OCI-LY3 (cell line): ENCODE measurements at regions not wholly inside any gene's neighbourhood (a gene's known extent, or its start where the extent isn't known, plus 50 kb on each side); places are given as distances from the start of the nearest gene placed in this dataset.

Experiments used
- H2AFZ ChIP-seq: fragments of 200-600, 300-600 bp; shearing (Covaris generic); 2 replicates; pipeline ENCODE4 v1.6.0; 2014; ENCODE audit warnings: antibody characterized with exemption, low read depth, low read length
- H3K27ac ChIP-seq: fragments of 200-600, 300-600 bp; sonication (generic); 2 replicates; pipeline ENCODE4 v1.5.1; 2014; ENCODE audit warnings: mild to moderate bottlenecking, low read length, moderate library complexity, mixed read lengths
- H3K27me3 ChIP-seq: fragments of 200-600, 300-600 bp; sonication (generic); 2 replicates; pipeline ENCODE4 v1.6.1; 2014; ENCODE audit warnings: low read depth, low read length, mixed read lengths
- H3K36me3 ChIP-seq: fragments of 200-600, 300-600 bp; sonication (generic); replicated peaks from 2 replicates; pipeline ENCODE3; 2014; ENCODE audit warnings: low read depth, low read length, mixed read lengths
- H3K4me1 ChIP-seq: fragments of 300-600, 200-600 bp; sonication (generic); 2 replicates; pipeline ENCODE4 v1.6.1; 2014; ENCODE audit warnings: low read length, mixed read lengths
- H3K4me2 ChIP-seq: fragments of 200-600, 300-600 bp; sonication (generic); 2 replicates; pipeline ENCODE4 v1.6.1; 2014; ENCODE audit warnings: low read length, mixed read lengths
- H3K4me3 ChIP-seq: fragments of 300-600, 200-600 bp; sonication (generic); 2 replicates; pipeline ENCODE4 v1.5.1; 2014; ENCODE audit warnings: antibody characterized with exemption, mild to moderate bottlenecking, low read length, moderate library complexity
- H3K79me2 ChIP-seq: fragments of 300-600, 200-600 bp; shearing (Covaris generic); 2 replicates; pipeline ENCODE4 v1.6.1; 2014; ENCODE audit warnings: mild to moderate bottlenecking, low read length, mixed read lengths
- H3K9ac ChIP-seq: fragments of 300-600, 200-600 bp; shearing (Covaris generic); 2 replicates; pipeline ENCODE4 v1.6.0; 2014; ENCODE audit warnings: mild to moderate bottlenecking, low read length, moderate library complexity
- H3K9me3 ChIP-seq: fragments of 200-600, 300-600 bp; shearing (Covaris generic); 2 replicates; pipeline ENCODE4 v1.6.1; 2014; ENCODE audit warnings: low read length, mixed read lengths; ENCODE audit not compliant: insufficient read depth
- H4K20me1 ChIP-seq: fragments of 200-600, 300-600 bp; sonication (generic); 2 replicates; pipeline ENCODE4 v1.6.1; 2016; ENCODE audit warnings: low read length, mixed read lengths; ENCODE audit not compliant: insufficient read depth
- CTCF ChIP-seq: fragments of 200-600, 300-600 bp; sonication (generic); IDR thresholded peaks from 2 replicates; pipeline ENCODE4 v1.5.1; 2014; ENCODE audit warnings: antibody characterized with exemption, low read length, low read depth
- EZH2phosphoT487 ChIP-seq: fragments of 200-600 bp; shearing (Covaris generic); IDR thresholded peaks from 2 replicates; pipeline ENCODE4 v1.6.1; 2018; ENCODE audit warnings: antibody characterized with exemption, mixed run types, low read depth

- Histone ChIP-seq H3K4me2 (no peak overlapping the region), H3K4me3 (no peak overlapping the region), H3K27me3 (no peaks in the 10 kb centered on the region), H3K79me2 (no peaks in the 10 kb centered on the region), H3K27ac (no peak overlapping the region), H3K4me1 (no peaks in the 10 kb centered on the region), H3K9me3 (no peaks in the 10 kb centered on the region), H3K36me3 (no peaks in the 10 kb centered on the region), H2AFZ (no peak overlapping the region), H3K9ac (no peak overlapping the region), H4K20me1 (no peaks in the 10 kb centered on the region)
- no peak for TF ChIP-seq CTCF
- no peak for TF ChIP-seq EZH2phosphoT487
Observed at GRCh38 chrX:131356725-131357124, 67.6 kb upstream of the IGSF1 start.

GRCh38 chrX:131359611-131360010 lies 70.5 kb upstream of the IGSF1 start:
- TF ChIP-seq EZH2phosphoT487 (no peak), CTCF (no peak)
- no peak overlapping the region for H3K4me2 ChIP-seq
- H3K4me3 ChIP-seq = no peak overlapping the region
- H4K20me1 ChIP-seq = no peaks in the 10 kb centered on the region
- no peaks in the 10 kb centered on the region for H3K36me3 ChIP-seq
- H3K79me2 ChIP-seq = no peaks in the 10 kb centered on the region
- H3K27me3 ChIP-seq = no peaks in the 10 kb centered on the region
- no peak overlapping the region for H3K9ac ChIP-seq
- no peak overlapping the region for H3K27ac ChIP-seq
- no peaks in the 10 kb centered on the region for H3K9me3 ChIP-seq
- no peak overlapping the region for H2AFZ ChIP-seq
- no peaks in the 10 kb centered on the region for H3K4me1 ChIP-seq

- Histone ChIP-seq H3K4me2 (no peak overlapping the region), H3K36me3 (no peaks in the 10 kb centered on the region), H3K4me1 (no peaks in the 10 kb centered on the region), H3K79me2 (no peaks in the 10 kb centered on the region), H3K4me3 (no peak overlapping the region), H4K20me1 (no peaks in the 10 kb centered on the region), H3K27ac (no peak overlapping the region), H3K27me3 (no peaks in the 10 kb centered on the region), H3K9ac (no peak overlapping the region), H3K9me3 (no peaks in the 10 kb centered on the region), H2AFZ (no peak overlapping the region)
- TF ChIP-seq EZH2phosphoT487 (no peak), CTCF (no peak)
Observed at GRCh38 chrX:131365766-131366165, 76.7 kb upstream of the IGSF1 start.

GRCh38 chrX:131366407-131366806 lies 77.3 kb upstream of the IGSF1 start:
- Histone ChIP-seq H2AFZ (no peak overlapping the region), H3K4me2 (no peak overlapping the region), H3K36me3 (no peaks in the 10 kb centered on the region), H3K27ac (no peak overlapping the region), H3K9me3 (no peaks in the 10 kb centered on the region), H3K79me2 (no peaks in the 10 kb centered on the region), H3K9ac (no peak overlapping the region), H3K4me1 (no peaks in the 10 kb centered on the region), H3K27me3 (no peaks in the 10 kb centered on the region), H3K4me3 (no peak overlapping the region), H4K20me1 (no peaks in the 10 kb centered on the region)
- peak; percentile 10; the same call in 1 of the 2 replicates for TF ChIP-seq CTCF
- no peak for TF ChIP-seq EZH2phosphoT487
